ENCODE measurements at regions not wholly inside any gene's neighbourhood (a gene's known extent, or its start where the extent isn't known, plus 50 kb on each side); places are given as distances from the start of the nearest gene placed in this dataset.

- ChIA-PET POLR2A (no interaction called here), CTCF (no interaction called here)
- DNase-seq (ENCODE audit: extremely low spot score), result no peak
- no peak for TF ChIP-seq PKNOX1 (IDR thresholded peaks at IDR 0.05)
- no peak for TF ChIP-seq CTBP1 (IDR thresholded peaks at IDR 0.05; ENCODE audit: borderline replicate concordance)
- no peak for TF ChIP-seq LEF1 (IDR thresholded peaks at IDR 0.05; ENCODE audit: borderline replicate concordance)
- no peak for TF ChIP-seq ELF4 (IDR thresholded peaks at IDR 0.05)
- TF ChIP-seq FOXK2 (IDR thresholded peaks at IDR 0.05), result no peak
- no peak for TF ChIP-seq L3MBTL2 (conservative IDR thresholded peaks at IDR 0.05)
- TF ChIP-seq SP1 (IDR thresholded peaks at IDR 0.05), result no peak
- no peak for TF ChIP-seq BHLHE40 (IDR thresholded peaks at IDR 0.05; ENCODE audit: borderline replicate concordance)
- no peak for TF ChIP-seq SUZ12 (IDR thresholded peaks at IDR 0.05)
Observed at GRCh38 chr6:169046483-169047192, 207.0 kb downstream of the THBS2 start.

GRCh38 chr6:169046021-169046420, 207.6 kb downstream of the THBS2 start:
- DNase-seq (ENCODE audit: extremely low spot score), result no peak
- CTCF ChIA-PET, result no interaction called here
- POLR2A ChIA-PET, result no interaction called here
- TF ChIP-seq HDGF (IDR thresholded peaks at IDR 0.05; ENCODE audit: borderline replicate concordance) (no peak), ZNF384 (IDR thresholded peaks at IDR 0.05) (no peak), SUZ12 (IDR thresholded peaks at IDR 0.05) (no peak), L3MBTL2 (conservative IDR thresholded peaks at IDR 0.05) (no peak), NFRKB (IDR thresholded peaks at IDR 0.05) (no peak), TARDBP (IDR thresholded peaks at IDR 0.05) (no peak), BHLHE40 (IDR thresholded peaks at IDR 0.05; ENCODE audit: borderline replicate concordance) (no peak), FOXK2 (IDR thresholded peaks at IDR 0.05) (no peak), SP1 (IDR thresholded peaks at IDR 0.05) (no peak), CTBP1 (IDR thresholded peaks at IDR 0.05; ENCODE audit: borderline replicate concordance) (no peak), FOXA1 (IDR thresholded peaks at IDR 0.05) (no peak), ELF4 (IDR thresholded peaks at IDR 0.05) (no peak), PKNOX1 (IDR thresholded peaks at IDR 0.05) (no peak), LEF1 (IDR thresholded peaks at IDR 0.05; ENCODE audit: borderline replicate concordance) (no peak), ARNT (IDR thresholded peaks at IDR 0.05) (no peak), FOXM1 (IDR thresholded peaks at IDR 0.05; ENCODE audit: borderline replicate concordance) (no peak)

GRCh38 chr6:169045486-169045885, 208.2 kb downstream of the THBS2 start:
- TF ChIP-seq FOXK2 (IDR thresholded peaks at IDR 0.05) (no peak), SUZ12 (IDR thresholded peaks at IDR 0.05) (no peak), LEF1 (IDR thresholded peaks at IDR 0.05; ENCODE audit: borderline replicate concordance) (no peak), L3MBTL2 (conservative IDR thresholded peaks at IDR 0.05) (no peak), SP1 (IDR thresholded peaks at IDR 0.05) (no peak), NFRKB (IDR thresholded peaks at IDR 0.05) (no peak)
- POLR2A ChIA-PET, result no interaction called here
- CTCF ChIA-PET, result no interaction called here
- DNase-seq (ENCODE audit: extremely low spot score), result no peak

GRCh38 chr6:169044381-169045230, 209.0 kb downstream of the THBS2 start:
- ChIA-PET CTCF (no interaction called here), POLR2A (no interaction called here)

GRCh38 chr6:169042061-169042460, 211.6 kb downstream of the THBS2 start:
- CTCF ChIA-PET, result no interaction called here
- POLR2A ChIA-PET, result no interaction called here
- TF ChIP-seq FOXK2 (IDR thresholded peaks at IDR 0.05) (no peak), ARNT (IDR thresholded peaks at IDR 0.05) (no peak), L3MBTL2 (conservative IDR thresholded peaks at IDR 0.05) (no peak), ZNF384 (IDR thresholded peaks at IDR 0.05) (no peak), ELF4 (IDR thresholded peaks at IDR 0.05) (no peak), SUZ12 (IDR thresholded peaks at IDR 0.05) (no peak), FOXA1 (IDR thresholded peaks at IDR 0.05) (no peak), CTBP1 (IDR thresholded peaks at IDR 0.05; ENCODE audit: borderline replicate concordance) (no peak), HDGF (IDR thresholded peaks at IDR 0.05; ENCODE audit: borderline replicate concordance) (no peak), TARDBP (IDR thresholded peaks at IDR 0.05) (no peak), LEF1 (IDR thresholded peaks at IDR 0.05; ENCODE audit: borderline replicate concordance) (no peak), BHLHE40 (IDR thresholded peaks at IDR 0.05; ENCODE audit: borderline replicate concordance) (no peak), NFRKB (IDR thresholded peaks at IDR 0.05) (no peak)
- DNase-seq (ENCODE audit: extremely low spot score), result no peak

More at GRCh38 chr6:169044381-169045230, 209.0 kb downstream of the THBS2 start:
- TF ChIP-seq BHLHE40 (IDR thresholded peaks at IDR 0.05; ENCODE audit: borderline replicate concordance) (no peak), SUZ12 (IDR thresholded peaks at IDR 0.05) (no peak), ZNF384 (IDR thresholded peaks at IDR 0.05) (no peak), L3MBTL2 (conservative IDR thresholded peaks at IDR 0.05) (no peak), LEF1 (IDR thresholded peaks at IDR 0.05; ENCODE audit: borderline replicate concordance) (no peak), SP1 (IDR thresholded peaks at IDR 0.05) (no peak), TARDBP (IDR thresholded peaks at IDR 0.05) (no peak), FOXA1 (IDR thresholded peaks at IDR 0.05) (no peak), HDGF (IDR thresholded peaks at IDR 0.05; ENCODE audit: borderline replicate concordance) (no peak), FOXK2 (IDR thresholded peaks at IDR 0.05) (no peak), ELF4 (IDR thresholded peaks at IDR 0.05) (no peak)
- DNase-seq (ENCODE audit: extremely low spot score), result no peak

- TF ChIP-seq ELF4 (IDR thresholded peaks at IDR 0.05), result no peak
- TF ChIP-seq ZNF384 (IDR thresholded peaks at IDR 0.05), result no peak
- TF ChIP-seq PKNOX1 (IDR thresholded peaks at IDR 0.05), result no peak
- no peak for TF ChIP-seq BHLHE40 (IDR thresholded peaks at IDR 0.05; ENCODE audit: borderline replicate concordance)
- TF ChIP-seq FOXK2 (IDR thresholded peaks at IDR 0.05), result no peak
- no peak for TF ChIP-seq TARDBP (IDR thresholded peaks at IDR 0.05)
- TF ChIP-seq FOXM1 (IDR thresholded peaks at IDR 0.05; ENCODE audit: borderline replicate concordance), result no peak
- TF ChIP-seq LEF1 (IDR thresholded peaks at IDR 0.05; ENCODE audit: borderline replicate concordance), result no peak
- TF ChIP-seq HDGF (IDR thresholded peaks at IDR 0.05; ENCODE audit: borderline replicate concordance), result no peak
- no peak for TF ChIP-seq SUZ12 (IDR thresholded peaks at IDR 0.05)
- CTCF ChIA-PET, result no interaction called here
- DNase-seq (ENCODE audit: extremely low spot score), result no peak
- POLR2A ChIA-PET, result no interaction called here
Observed at GRCh38 chr6:169041078-169041477, 212.6 kb downstream of the THBS2 start.
